CD4-positive, alpha-beta T cell treated with Interferon gamma for 1 hour (primary cell): ENCODE measurements at regions not wholly inside any gene's neighbourhood (a gene's known extent, or its start where the extent isn't known, plus 50 kb on each side); places are given as distances from the start of the nearest gene placed in this dataset.

Source experiments
- DNase-seq: peaks from one replicate; pipeline ENCODE4 v3.0.0-alpha.2; 2020

DNA sequence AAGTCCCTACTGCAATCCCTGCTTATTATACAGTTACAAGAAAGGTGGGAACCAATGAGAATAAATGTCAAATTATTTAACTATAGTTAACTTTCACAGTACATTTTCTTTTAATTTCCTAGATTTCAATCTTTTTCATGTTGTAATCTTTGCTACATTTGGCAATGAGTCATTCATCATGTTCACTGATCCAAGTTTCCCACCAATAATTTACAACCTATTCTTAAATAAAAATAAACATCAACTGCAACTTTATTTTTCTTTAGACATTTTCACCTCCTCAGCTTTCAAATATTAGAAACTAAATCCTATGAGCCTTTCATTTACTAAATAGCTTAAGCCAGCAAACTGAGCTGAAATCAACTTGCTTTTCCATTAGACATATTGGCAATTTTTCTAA lies 541.3 kb upstream of the BTBD3 start:
- no peak for DNase-seq

DNA sequence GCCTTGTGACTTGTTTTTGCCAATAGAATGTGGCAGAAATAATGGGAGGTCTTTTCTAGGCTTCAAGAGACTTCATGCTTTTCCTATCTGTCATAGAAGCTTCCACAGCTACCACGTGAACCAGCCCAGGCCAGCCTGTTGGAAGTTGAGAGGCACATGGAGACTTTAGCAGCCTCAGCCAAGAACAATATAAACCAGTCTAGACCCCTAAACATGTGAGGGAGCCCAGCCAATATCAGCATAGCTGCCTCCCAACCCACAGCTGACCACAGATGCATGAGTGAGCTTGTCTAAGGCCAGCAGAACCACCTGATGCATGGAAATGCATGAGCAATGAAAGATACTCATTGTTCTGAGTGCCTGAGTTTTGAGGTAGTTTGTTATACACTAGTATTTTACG lies 540.7 kb upstream of the BTBD3 start:
- DNase-seq = no peak

- DNase-seq = no peak
These were observed 539.9 kb upstream of the BTBD3 start for GRCh38 chr20:11377761-11378160.

DNA sequence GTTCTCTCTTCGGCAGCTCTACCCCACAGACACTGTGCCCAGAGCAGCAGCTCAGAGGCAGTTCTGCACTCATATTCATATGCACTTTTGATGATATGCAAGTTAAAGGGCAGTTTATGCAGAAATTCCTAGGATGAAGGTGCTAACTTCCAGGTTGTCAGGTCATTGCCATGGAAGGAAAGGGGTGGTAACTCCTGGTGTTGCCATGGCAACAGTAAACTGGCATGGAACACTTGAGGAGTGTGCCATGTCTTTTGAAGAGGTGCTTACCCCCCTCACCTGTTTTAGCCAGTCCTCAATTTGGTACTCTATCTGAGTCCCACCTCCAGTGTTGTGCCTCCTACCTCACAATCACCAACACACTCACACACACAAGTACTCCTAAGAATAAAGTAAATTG lies 539.4 kb upstream of the BTBD3 start:
- no peak for DNase-seq

GRCh38 chr20:11379257-11380011 lies 538.3 kb upstream of the BTBD3 start:
- DNase-seq = no peak

GRCh38 chr20:11380283-11380682 lies 537.4 kb upstream of the BTBD3 start:
- DNase-seq = no peak

GRCh38 chr20:11387189-11387754 lies 530.4 kb upstream of the BTBD3 start:
- no peak for DNase-seq

DNA sequence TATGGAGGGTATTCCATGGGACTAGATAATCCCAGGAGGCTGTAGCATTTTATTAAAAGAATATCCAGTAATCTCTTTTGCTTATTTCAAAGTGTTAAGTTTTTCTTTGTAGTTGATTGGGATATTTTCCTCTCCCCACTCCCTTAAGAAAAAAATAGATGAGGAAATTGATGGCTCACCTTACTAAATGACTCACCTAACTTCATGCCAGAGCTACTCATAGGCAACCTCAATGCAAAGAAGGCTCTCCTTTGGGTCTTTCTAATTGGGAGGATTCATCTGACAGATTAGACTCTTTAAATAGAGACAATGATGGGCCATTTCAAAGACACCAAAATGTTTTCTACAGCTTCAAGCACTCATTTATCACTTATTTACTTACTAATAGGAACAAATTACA lies 528.5 kb upstream of the BTBD3 start:
- DNase-seq = no peak

GRCh38 chr20:11391591-11391990 lies 526.1 kb upstream of the BTBD3 start:
- no peak for DNase-seq

DNA sequence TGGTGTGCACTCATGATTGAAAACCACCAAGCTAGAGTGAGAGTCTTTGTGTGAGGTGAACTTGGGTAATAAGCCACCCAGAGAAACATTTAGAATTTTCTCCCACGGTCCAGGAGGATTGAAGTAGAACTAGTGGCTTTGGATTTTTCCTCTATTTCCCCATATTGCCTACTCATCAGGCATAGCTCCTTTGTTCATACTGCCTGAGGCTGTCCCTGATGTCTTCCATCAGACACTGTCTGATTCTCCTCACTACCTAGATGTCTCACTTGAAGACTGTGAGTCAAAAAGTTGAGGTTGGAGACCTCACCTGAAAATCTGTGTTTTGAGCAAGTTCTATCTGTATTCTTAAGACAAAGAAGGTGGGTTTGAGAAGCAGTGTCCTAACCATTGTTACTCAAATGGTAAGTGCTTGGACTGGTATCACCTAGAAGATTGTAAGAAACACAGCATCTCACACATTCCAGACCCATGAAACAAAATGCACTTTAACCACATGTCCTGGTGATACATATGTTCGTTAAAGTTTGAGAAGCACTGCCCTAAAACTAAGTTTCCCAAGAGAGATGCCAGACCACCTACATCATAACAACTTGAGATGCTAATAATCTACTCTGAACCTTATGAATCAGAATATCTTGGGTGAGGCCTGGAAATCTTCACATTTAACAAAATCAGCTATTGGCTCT lies 523.4 kb upstream of the BTBD3 start:
- no peak for DNase-seq

- no peak for DNase-seq
These were observed 522.1 kb upstream of the BTBD3 start for GRCh38 chr20:11395581-11395980.

GRCh38 chr20:11401988-11402387 lies 515.7 kb upstream of the BTBD3 start:
- DNase-seq = no peak

GRCh38 chr20:11403711-11404110 lies 514.0 kb upstream of the BTBD3 start:
- DNase-seq = no peak

- DNase-seq = no peak
These were observed 510.8 kb upstream of the BTBD3 start for GRCh38 chr20:11406877-11407276.

DNA sequence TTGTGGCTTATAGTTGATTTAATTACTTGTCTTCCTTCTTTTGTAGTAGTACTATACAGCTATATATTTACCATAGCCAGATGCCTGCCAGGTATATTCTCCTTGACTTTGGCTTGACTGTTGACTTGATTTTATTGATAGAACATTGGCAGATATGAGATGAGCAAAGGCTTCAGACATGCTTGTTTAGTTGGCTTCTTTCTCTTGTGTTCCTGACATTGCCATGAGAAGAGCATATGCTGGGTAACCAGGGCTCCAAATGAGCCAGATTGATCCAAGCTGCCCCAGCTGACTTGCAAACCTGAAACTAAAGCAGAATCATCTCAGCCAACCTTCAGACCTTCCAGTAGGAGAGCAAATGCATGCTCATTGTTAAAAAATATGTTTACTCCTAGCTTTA lies 508.1 kb upstream of the BTBD3 start:
- DNase-seq = no peak

DNA sequence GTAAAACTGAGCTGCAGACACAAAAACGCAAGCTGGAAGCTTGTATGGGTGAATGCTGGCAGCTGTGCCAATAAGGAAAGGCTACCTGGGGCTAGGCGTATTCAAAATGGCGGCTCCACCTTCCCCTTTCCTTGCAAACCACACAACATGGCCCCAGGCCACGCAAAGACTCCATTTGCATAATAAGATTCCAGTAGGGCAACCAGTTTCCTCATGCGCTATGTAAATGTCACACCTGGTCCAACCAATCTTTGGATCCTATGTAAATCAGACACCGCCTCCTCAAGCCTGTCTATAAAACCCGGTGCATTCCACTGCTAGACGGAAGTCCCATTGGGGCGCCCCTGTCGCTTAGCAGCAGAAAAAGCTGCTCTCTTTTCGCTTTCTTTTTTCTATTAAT lies 505.9 kb upstream of the BTBD3 start:
- DNase-seq = no peak

DNA sequence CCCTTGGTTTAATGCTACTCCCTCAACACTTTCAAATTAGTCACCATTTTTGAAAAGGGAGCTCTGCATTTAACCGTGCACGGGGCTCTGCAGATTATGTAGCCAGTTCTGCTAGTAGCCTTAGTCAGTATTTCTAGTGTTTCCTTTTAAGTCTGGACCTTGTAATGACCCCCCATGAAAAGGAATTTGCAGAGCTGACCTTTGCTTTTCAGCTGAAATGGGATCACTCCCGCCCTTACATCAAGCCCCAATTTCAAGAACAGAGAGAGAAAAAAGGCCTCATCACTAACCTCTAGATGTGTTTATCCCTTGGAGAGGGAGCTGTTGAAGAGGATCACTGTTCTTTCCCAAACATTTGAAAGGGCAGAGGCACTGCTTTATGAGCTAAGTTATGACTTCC lies 490.7 kb upstream of the BTBD3 start:
- no peak for DNase-seq

GRCh38 chr20:11429168-11429567 lies 488.5 kb upstream of the BTBD3 start:
- no peak for DNase-seq

DNA sequence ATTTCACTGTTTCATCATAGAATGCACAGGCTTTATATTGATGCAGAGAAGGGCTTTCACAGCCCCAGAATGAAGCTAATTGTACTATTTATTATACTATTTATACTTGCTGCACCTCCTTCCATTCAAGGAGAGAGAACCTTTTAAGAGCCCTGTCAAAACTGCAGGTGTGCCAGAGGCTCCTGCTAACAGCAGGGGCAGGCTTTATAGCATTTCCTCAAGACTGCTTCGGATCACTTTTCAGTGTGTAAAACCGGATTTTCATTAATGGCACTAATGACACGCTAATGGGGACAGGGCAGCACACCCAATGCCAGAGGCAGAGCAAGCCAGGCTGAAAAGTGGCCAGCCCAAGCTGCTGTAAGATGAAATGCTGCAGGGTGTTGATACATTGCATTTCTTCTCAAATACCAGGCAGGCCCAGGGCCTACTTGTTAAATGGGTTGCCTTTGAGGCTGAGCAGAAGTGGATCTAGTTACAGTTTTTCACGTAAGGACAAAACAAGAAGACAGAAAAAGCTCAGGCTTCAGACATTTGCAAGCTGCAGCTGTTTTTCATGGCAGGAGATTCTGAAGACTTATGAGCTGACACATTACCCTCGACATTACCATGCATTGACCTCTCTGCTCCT lies 487.7 kb upstream of the BTBD3 start:
- DNase-seq = no peak

DNA sequence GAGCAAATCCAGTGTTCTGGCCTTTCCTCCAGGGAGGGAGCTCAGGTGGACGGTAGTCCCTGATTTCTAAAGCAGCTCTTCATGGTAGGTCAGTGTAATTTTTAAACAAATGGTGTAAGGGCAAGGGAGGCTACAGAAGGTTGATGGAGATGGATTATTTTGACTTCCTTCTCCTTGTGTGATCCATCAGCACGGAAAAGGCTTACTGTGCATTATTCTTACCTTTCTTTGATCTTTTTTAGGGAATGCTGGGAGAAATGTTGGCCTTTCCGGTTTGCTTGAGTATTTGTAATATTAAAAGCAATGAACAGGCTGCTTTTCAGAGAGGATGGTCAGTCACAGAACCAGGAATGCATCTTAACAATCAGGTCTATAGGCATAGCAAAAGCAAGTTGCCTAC lies 487.0 kb upstream of the BTBD3 start:
- no peak for DNase-seq

- no peak for DNase-seq
These were observed 486.1 kb upstream of the BTBD3 start for GRCh38 chr20:11431621-11432020.

DNA sequence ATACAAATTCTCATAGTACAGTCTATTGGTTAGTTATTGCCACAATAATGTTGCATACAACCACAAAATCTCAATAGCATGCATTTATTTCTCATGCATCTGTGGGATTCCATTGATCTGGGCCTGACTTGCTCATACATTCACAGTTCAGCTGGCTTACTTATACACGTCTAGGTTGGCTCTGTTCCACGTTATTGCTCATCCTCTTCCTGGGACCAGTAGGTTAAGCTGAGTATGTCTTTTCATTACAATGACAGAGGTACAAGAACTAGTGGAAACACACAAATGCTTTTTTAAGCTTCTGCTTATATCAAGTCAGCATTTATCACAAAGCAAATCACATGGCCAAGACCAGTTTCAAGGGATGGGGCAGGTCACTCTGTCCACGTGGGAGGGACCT lies 485.3 kb upstream of the BTBD3 start:
- DNase-seq = no peak

DNA sequence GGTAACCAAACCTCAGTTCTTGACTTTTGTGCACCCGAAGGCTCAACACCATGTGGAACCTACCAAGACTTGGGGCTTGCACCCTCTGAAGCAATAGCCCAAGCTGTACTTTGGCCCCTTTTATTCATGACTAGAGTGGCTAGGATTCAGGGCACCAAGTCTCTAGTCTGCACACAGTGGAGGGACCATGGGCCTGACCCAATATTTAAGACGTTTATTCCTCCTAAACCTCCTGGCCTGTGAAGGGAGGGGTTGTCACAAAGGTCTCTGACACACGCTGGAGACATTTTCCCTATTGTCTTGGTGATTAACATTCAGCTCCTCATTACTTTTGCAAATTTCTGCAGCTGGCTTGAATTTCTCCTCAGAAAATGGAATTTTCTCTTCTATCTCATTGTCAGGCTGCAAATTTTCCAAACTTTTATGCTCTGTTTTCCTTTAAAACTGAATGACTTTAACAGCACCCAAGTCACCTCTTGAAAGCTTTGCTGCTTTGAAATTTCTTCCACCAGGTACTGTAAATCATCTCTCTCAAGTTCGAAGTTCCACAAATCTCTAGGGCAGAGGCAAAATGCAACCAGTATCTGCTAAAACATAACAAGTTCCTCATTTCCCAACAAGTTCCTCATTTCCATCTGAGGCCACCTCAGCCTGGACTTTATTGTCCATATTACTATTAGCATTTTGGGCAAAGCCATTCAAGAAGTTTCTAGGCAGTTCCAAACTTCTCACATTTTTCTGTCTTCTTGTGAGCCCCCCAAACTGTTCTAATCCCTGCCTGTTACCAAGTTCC lies 481.4 kb upstream of the BTBD3 start:
- DNase-seq = no peak
